GM18870 (cell line): ENCODE measurements at regions not wholly inside any gene's neighbourhood (a gene's known extent, or its start where the extent isn't known, plus 50 kb on each side); places are given as distances from the start of the nearest gene placed in this dataset.

Experiments
- ATAC-seq: cut with Tn5 transposase; IDR thresholded peaks from one replicate; pipeline ENCODE4 v1.9.1; 2021; ENCODE audit warnings: moderate library complexity; ENCODE audit not compliant: unreplicated experiment

DNA sequence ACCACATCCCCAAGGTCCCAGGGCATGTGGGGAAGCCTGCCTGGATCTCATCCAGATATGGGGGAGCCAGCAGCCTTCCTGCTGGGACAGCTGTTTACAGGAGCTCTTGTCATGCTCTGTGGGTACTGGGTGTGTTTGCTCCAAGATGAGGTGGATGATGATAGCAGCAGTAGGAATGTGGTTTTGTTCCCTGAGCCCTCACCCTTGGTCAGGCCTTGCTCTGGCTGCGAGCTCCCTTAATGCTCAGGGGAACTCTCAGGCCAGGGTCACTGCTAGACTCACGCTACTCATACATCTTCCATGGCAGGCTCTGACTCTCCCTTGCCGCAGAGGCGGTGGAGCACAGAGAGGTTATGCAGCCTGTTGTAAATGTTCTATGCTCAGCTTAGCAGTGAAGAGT is 990.3 kb downstream of the AACS start:
- ATAC-seq, result no peak

DNA sequence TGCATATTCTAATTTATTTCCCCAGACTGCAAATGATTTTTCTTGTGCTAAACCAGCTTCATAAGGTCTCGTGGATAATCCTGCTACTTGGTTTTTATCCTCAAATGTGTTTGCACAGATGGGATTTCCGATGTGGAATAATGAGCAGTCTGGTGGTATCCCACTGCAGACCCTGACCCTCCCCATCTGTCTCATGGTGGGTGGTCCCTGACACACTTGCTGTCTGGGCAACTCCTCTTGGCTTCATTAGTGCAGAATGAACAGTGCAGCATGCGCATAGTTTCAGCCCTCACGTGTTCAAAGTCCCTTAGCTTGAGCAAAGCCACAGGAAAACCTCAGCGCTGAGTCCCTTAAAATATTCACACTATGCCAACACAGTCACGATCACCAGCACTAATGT is 996.5 kb downstream of the AACS start:
- ATAC-seq, result no peak

DNA sequence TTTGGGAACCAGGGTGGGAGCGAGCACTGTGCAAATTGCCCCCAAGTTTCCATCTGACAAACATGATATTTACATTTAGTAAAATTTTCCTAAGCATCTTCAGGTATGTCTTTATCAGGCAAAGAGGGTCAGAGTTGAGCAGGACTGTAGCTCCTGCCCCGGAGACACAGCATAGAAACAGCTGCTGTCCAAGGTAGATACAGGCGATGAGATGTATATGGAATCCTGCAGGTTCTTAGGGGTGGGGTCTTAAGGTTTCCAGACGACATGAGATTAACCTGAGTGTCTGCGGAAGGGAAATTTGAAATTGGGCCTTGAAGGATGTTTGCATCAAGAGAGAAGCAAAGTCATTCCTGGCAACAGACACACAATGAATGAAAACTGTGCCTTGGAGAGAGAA is 998.8 kb downstream of the AACS start:
- no peak for ATAC-seq

DNA sequence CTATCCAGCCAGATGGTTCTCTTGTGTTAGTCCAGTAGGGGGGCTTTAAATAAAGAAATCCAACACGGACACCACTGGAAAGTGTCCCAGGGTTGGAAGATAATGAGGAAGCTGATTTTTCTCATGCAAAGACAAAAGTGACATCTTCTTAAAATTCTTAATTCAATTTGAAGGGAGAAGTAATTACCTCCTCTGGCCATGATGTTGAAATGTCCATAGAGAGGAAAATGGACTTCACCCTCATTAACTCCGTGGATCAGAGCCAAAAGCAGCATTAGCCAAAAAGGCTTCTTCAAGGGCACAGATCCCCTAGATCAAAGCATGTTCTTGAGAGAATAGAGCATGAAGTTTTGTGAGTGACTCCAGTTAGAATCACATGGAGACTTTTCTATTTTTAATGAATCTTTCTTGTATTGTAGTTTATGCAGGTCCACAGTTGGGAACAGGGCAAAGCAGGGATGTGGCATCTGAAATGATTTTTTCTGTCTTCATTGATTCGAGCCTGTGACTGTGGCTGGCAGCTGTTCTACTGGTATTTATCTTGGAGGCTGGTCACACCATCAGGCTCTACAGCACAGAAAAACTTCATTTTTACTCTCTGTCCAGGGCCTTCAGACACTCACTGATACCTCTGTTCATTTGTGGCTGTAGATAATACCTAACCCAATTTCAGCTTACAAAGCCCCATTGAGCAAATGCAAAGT is 1002.5 kb downstream of the AACS start:
- ATAC-seq, result no peak

DNA sequence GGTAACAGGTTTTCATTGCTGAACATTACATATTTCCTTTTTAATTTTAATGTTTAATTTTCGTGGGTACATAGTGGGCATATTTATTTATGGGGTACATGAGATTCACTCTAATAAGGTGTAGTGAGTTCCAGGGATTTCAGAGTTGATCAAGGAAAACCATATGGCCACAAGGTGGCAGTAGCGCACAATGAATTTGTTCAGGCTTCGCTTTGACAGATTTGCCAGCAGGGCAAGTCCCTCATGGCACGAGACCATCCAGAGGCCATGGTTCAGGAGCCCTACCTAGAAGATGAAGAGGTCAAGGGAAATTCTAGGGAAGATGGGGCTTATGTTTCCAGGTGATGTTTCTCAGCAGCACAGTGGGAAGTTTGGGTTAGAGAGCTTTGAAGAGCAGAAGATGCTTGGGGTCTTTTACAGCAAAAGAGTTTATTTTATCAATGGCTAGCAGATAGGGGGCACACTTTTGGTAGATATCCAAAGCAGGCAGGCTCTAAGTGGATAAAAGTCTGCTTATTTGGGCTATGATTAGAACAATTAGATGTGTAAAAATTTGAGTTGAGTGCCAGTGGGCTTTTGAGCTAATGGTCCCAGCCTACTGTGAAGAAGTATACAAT is 1004.4 kb downstream of the AACS start:
- ATAC-seq, result peak; percentile 48

DNA sequence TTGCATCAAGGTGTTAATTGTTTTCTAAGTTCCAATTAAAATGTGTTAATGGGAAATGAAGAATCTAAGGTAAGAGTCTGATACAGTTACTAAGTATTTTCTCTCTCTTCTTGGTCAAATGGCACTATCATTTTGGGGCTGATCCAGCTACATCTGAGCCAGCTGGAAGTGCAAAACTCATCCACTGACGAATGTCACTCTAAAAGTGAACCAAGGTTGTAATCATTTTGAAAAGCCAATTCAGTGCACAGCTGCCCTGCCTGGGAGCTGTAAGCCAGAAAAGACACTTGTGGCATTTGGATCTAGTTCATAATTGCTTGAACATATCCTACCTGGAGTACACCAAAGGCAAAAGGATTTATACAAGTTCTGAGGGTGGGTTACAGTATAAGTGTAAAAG is 1011.3 kb downstream of the AACS start:
- ATAC-seq, result no peak

DNA sequence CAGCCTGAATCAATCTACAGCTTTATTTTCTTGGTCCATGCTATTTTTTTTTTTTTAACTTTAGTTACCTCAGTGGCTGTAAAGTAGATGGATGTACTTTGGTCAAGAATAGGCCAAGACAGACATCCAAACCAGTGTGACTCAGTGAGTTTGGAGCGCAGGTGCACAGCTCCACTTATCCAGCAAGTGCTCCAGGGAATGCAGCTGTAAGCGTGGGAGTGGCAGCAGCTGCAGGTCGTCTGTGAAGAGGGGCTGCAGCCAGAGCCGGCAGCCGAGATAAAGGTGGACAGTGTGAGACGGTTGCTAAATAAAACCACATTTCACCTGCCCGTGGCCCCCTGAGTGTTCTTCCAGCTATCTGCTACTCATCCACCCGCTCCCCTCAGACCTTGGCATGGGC is 1018.7 kb downstream of the AACS start:
- no peak for ATAC-seq

DNA sequence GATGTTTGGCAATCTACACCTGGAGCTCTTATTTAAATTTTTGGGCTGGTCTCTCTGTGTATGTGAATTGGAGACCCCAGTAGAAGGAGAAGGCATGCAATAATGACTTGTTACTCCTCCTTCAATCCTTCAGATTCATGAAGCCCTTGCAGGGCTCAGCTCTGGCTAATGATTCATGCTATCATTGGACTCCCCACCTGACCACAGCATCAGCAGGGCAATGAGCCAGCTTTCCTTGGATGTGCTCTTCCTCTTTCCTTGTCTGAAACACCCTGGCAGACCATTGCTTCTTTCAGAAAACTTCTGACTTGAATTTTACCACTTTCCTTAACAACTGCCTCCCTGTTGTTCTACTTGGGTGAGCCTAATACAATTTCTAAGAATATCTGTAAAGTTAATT is 1019.2 kb downstream of the AACS start:
- ATAC-seq, result no peak

DNA sequence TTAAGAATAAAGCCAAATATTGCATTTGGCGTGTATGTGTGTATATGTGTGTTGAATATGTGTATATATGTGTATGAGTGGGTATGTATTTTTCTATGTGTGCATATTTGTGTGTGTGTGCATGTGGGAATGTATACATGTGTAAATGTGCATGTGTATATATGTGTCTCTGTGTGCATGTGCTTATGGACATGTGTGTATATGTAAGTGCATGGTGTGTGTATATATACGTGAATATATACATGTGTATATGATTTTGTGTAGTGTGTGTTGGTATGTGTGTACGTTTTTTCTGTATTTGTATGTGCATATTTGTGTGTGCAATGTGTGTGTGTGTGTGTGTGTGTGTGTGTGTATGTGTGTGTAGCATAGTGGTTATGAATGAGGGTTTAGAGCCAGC is 1021.0 kb downstream of the AACS start:
- ATAC-seq, result no peak

DNA sequence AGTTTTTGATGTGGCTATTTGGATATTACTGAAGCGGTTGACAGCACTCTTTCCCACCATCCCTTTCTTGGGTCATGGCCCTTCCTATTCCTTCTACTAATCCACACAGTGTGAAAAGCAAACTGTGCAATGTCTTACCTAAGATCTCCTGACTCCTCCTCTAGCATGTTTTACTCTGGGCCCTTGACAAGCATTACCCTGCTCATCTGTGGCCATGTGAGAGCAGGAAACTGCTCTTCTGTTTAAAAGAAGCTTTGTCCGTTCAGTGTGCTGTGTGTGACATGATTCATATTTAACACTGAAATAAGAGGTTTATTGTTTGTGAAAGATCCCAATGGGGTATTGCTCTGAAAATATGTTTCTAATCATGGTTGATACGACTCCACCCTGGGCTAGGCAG is 1022.5 kb downstream of the AACS start:
- no peak for ATAC-seq

DNA sequence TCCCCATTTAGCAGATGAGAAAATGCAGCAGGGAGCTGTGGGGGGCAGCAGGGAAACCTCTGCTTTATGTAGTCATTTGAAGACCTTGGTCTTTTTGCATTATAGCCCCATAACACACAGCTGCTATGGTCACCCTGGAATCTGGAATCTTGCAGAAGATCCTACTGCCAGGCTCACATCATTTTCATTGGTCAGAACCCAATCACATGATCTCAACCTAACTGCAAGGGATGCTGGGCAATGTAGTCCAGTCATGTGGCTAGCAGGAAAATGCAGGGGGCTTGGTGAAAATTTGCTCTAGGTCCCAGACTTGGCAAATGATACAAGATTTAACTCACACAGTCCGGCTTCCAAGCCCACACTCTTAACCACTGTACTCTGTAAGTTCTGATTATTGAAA is 1028.7 kb downstream of the AACS start:
- ATAC-seq, result no peak

DNA sequence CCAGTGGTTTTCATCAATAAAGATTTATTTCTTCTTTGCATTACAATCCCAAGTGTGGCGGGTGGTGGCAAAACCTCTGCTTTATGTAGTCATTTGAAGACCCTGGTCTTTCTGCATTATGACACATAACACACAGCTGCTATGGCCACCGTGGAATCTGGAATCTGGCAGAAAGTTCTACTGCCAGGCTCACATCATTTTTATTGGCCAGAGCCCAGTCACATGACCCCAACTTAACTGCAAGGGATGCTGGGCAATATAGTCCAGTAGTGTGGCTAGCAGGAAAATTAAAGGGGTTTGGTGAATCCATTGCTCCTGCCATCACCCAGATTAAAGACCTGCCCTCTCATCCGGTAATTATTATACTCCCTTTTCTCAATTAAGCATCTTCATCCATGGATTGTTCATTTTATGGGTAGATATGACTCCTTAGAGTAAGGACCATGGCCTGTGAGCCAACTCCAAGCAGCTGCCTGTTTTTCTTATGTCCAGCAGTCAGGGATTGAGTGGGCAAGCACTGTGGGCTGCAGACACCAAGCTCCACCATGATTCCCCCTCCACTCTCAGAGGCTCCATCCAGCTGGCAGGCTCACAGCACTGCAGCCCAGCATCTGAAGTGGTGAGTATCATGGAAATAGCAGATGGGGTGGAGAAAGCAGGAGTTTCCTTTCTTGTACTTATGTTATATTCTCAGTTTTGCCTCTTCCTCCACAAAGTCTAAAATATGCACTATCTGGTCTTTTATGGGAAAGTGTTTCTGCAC is 1030.7 kb downstream of the AACS start:
- ATAC-seq, result no peak

DNA sequence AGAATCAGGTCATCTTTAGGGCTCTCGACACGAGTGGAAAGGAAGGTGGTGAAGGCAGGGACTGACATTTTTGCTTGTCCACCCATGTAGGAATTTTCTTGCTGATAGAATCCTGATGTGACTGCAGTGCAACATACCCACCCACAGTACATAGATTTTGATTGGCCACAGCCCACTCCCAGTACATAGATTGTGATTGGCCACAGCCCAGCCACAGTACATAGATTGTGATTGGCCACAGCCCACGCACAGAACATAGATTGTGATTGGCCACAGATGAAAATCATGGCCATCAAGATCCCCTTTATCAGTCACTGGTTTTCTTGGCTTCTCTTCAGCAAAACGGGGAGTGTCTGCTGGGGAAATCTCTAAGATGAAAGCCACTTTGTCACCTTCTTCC is 1041.5 kb downstream of the AACS start:
- ATAC-seq, result no peak

DNA sequence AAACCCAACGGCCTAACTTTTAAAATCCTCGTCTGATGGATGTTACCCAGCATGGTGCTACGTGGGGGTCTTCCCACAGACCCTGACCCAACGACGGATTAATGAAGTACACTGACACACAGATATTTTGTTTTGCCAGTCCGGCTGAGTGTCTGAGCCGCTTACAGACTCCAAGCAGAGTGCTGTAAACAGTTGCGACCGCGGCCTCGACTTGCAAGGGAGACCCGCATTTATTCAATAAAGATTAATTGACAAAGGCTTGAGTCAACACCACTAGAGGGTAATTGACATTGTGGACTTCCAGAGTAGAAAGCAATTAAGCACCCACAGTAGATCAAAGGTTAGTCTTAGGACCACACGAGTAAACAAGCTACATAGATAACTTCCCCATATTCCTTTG is 1042.4 kb downstream of the AACS start:
- no peak for ATAC-seq

DNA sequence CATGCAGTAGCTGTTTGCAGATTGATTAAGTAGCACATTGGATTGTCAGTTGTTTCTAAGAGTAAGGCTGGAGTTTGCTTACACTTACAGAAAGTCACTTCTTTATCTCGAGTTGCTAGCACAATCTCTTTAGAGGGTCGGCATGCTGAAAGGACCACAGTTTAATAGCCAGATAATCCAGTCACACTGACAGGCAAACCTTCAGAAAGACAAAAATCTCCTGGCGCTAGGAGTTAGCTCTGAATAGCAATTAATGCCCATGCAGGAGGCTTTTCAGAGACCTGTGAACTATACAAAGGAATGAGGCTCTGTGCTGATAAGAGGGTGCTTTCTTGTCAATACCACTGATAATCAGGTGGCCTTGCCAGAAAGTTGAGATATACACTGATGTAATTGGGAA is 1043.0 kb downstream of the AACS start:
- no peak for ATAC-seq

DNA sequence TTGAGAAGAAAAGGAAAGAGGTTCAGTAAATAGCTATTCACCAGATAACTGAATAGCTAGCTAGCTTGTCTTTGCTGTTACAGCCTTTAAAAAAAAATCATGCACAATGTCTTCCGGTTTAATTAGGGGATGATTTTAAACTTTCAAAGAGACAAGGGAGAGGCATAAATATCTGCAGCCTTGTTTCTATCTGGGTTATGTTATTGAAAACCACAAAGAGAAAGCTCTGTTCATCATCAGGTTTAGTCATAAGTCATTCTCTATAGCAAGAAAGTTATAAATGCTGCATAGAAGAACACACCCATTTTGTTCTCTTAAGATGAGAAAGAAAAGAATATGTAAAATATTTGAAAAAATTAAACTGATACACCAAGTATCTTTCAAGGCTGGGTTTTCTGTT is 1046.9 kb downstream of the AACS start:
- no peak for ATAC-seq

DNA sequence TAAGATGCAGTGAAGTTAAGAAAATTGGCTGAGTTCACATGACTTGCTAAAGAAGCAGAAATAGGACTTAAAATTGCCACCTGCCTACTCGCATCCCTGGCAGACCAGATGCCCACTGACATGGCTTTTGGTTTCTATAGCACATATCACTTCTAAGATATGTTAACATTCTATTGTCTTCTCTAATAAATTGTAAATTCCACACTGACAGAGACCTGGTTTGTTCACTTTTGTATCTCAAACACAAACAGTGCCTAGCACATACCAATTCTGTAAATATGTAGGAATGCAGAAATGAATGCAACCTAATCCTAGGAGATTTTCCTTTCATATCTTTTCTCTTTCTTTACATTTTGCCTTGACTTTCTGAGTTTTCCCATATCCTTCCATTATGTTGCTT is 1047.6 kb downstream of the AACS start:
- ATAC-seq, result no peak

DNA sequence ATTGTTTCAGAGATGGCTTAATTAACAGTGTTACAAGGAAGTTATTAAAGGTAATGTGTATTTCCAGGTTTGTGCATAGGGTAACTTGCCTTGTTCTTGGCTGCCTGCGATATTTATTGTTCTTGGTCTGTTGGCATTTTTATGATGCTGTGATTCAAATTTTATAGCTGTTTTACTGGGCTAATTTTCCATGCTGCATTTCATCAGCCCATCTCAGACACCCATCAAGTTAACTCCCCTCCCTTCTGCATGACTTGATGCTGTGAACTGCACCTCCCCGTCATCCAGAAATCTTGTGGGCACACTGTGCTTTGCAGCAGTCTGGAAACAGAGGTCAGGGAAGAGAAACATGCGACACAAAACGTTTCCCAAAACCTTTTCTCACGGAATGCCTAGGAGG is 1049.2 kb downstream of the AACS start:
- ATAC-seq, result no peak

DNA sequence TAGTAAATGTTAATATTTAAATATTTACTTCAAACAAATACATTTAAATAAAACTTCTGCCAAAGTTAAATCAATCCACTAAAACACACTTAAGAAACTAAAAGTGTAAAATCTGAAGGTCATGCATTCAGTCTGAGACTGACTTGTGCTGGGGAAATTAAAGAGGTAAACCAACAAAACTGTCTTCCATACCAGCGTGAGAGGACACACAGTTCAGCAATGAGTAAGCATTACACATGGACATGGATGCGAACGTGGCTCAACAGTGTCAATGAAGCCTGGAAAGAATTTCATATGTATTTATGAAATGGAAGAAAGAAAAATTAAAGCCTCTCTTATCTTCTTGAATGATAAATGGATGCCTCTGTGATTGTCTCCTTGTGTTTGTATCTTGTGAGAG is 1052.3 kb downstream of the AACS start:
- ATAC-seq, result no peak

DNA sequence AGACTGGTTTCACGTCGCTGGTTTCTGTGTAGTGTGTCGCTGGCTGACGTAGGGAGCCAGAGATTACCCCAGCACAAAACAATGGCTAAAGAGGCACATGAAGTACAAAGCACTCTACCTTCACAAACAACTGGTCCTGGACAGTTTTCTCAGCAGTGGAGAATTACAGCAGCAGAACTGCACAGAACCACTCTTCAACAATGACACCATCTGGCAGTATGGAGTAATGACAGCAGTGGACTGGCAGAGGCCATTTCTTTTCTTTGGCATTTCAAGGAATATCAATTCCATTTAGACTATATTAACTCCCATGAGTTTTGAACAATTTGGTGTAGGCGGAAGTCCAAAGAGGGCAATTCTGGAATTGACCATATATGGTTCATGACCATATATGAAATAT is 1074.1 kb downstream of the AACS start:
- no peak for ATAC-seq

DNA sequence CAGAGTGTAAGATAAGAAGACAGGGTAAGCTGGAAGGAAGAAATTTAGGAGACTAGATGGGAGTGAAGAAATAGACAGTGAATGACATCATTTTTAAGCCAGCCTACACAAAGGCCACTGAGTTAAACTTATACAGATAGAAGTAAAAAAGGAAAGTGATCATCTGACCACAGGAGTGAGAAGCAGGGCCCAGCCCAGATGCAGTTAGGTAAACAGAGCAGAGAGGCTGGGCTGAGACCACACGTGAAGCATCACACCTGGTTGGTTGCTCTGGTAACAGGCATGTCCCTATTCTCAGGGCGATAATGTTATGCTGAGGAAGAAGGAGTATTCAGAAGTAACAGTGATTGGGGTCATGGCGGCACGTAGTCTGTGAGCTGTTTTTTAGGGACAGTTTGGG is 1079.4 kb downstream of the AACS start:
- no peak for ATAC-seq

DNA sequence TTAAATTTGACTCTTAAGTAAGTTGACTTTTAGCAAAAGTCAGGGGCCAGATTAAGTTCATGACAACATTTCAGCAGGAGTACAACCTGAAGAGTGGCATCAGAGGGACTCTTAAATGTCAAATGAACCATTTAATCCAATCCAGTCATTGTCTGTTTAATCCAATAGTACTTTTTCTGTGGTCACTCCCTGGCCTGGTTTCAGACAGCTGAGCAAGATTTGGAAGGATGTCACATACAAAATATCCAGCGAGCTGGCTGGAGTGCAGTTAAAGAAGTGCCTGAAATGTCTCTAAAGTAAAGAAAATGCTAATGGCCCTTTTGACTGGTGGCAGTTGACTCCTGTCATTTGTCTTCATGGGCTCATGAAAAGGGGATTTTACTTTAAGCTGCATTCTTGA is 1082.1 kb downstream of the AACS start:
- no peak for ATAC-seq
